ENCODE measurements at regions not wholly inside any gene's neighbourhood (a gene's known extent, or its start where the extent isn't known, plus 50 kb on each side); places are given as distances from the start of the nearest gene placed in this dataset.

- no peak for TF ChIP-seq MYC (IDR thresholded peaks at IDR 0.05; ENCODE audit: low read depth, low read length)
- TF ChIP-seq CTCF (IDR thresholded peaks at IDR 0.05; ENCODE audit: extremely low read depth in 1 of 2, insufficient read depth in 1 of 2, low read depth in 1 of 2, low read length in 2 of 2) = no peak
- TF ChIP-seq POLR2AphosphoS5 (IDR thresholded peaks at IDR 0.05; ENCODE audit: insufficient read depth, low read depth, low read length) = no peak
- no peak for TF ChIP-seq POLR2A (IDR thresholded peaks at IDR 0.05; ENCODE audit: low read depth, low read length)
- no peak for TF ChIP-seq JUN (IDR thresholded peaks at IDR 0.05; ENCODE audit: borderline replicate concordance, insufficient read depth, insufficient read length, low read depth)
- no peak for TF ChIP-seq EZH2 (IDR thresholded peaks at IDR 0.05; ENCODE audit: borderline replicate concordance, low read depth, low read length, severe bottlenecking)
- no peak for TF ChIP-seq FOS (IDR thresholded peaks at IDR 0.05; ENCODE audit: borderline replicate concordance, insufficient read depth, low read length)
Observed at GRCh38 chr9:18368206-18368605, 105.7 kb upstream of the ADAMTSL1 start.
